ENCODE measurements at regions not wholly inside any gene's neighbourhood (a gene's known extent, or its start where the extent isn't known, plus 50 kb on each side); places are given as distances from the start of the nearest gene placed in this dataset.
"Not testable (repeated sequence)": the region's sequence is repeated elsewhere in the genome, so short reads cannot be mapped to it uniquely, and the experiment has no call there.

DNA sequence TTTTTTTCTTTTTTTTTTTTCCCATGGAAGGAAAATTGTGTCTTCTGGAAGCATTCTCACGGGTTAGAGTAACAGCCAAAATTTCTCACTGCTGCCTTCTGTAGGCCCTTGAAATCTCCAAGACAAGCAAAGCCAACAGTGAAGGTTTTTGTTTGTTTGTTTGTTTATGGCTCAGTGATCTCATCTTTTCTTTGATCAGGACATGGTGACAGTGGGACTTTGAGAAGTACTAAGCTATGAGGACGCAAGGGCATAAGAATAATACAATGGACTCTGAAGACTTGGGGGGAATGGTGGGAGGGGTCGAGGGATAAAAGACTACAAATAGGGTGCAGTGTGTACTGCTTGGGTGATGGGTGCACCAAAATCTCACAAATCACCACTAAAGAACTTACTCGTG, 419.4 kb downstream of the PTPRC start:
- DNase-seq, result no peak

DNA sequence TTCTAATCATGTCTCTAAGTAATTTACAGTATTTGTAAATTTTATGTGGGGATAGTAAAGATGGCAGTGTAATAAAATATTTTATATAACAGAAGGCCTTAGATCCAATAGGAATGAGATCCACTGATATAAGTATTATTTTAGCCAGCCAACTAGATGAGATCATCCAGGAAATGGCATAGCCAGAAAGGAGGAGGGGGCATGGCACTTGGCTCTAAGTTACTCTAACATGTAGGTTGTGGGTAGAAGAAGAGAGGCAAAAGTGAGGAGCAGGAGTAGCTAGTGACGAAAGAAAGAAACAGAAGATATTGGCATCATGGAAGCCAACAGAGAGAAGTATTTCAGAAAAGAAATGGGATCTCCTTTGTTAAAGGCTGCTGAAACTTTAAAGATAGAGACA, 426.1 kb downstream of the PTPRC start:
- DNase-seq, result no peak

DNA sequence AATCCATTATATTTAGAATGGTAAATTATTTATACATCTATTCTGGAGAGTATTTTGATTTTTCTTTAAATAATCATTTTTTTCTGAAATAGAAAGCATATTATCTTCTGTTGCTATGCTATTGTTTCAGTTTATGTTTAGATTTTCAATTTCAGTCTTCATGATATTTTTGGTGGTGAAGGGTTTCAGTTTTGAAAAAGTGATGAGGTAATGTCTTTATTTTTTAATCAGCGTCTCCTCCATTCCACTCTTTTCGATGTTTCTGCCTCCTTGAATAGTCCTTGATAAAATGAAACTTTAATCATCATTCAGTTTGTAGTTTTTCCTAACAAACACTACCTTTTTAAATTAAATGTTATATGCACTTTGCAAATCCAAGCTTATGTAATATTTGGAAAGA, 428.6 kb downstream of the PTPRC start:
- DNase-seq, result no peak

DNA sequence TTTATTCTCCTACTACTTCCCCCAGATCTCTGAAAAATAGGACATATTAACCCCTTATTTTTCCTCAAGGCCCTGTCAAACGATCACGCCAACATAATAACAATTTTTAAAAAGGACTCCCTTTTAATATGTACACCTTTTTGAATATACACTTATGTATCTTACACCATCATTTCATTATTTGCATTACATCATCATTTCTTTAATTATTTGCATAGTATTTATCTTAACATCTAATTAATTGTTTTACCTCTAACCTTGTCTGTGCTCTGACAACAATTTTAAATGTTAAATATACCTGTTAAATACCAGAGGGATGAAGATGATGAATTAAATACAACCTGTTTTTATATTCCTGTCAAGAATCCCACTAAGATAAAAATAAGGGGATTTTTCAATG, 432.2 kb downstream of the PTPRC start:
- DNase-seq, result no peak

DNA sequence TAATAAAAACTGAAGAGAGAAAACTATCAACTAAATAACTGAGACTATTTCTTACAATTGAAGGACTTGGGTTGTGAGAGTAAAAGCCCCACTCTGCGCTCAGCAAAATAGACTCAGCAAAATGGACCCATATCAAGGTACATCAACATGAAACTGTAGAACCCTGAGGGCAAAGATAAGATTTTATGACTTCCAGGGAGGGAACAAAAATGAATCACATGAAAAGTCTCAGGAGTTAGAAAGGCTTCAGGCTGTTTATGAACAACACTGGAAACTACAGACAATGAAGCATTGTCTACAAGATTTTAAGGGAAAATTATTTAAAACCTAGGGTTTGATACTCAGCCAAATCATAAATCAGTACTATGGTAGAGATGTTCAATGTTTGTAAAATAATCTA, 434.3 kb downstream of the PTPRC start:
- DNase-seq, result no peak

DNA sequence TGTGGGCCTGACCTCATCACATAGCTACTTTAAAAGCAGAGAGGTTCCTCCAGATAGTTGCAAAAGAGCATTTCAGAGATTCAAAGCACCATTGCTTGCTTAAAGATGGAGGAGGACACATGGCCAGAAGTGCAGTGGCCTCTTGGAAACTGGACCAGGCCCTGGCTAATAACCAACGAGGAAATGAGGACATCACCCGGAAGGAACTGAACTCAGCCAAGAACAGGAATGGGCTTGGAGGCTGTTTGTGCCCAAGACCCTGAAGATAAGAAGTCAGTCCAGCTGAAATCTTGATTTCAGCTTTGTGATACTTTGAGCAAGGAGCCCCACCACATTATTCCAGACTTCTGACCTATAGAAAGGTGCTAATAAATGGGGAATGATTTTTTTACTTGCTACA, 437.0 kb downstream of the PTPRC start:
- no peak for DNase-seq

DNA sequence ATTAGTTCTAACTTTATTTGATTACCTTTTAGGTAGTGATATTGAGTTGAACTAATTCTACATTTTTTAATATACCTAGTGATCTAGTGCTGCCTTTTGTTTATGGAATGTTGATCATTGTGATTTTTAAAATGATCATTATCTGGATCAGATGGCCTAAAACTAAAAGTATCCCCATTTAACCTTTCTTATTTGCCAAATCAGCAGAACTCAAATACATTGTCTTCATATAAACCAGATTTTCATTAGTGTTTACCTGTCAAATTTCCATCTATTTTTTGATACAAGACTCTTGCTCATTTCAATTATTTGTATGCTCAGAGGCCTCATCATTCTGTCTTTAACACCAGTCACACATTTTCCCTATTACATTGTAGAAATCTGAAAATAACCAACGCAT, 441.2 kb downstream of the PTPRC start:
- no peak for DNase-seq

DNA sequence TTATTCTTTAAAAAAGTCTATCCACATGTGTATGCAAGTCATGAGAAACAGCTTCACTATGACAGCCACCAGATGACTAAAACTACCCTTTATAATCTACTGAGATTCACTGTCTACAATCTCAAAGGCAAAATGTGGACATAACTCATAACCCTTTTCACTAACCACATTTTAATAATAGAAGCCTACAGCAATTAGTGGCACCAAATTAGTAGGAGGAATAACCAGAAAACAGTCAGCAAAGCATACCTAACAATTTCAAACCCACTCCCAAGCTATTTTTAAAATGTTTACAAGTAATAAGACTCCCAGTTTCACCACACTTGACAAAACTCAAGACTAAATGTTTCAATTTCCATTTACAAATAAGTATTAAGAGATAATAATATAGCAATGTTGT, 442.9 kb downstream of the PTPRC start:
- DNase-seq, result no peak

DNA sequence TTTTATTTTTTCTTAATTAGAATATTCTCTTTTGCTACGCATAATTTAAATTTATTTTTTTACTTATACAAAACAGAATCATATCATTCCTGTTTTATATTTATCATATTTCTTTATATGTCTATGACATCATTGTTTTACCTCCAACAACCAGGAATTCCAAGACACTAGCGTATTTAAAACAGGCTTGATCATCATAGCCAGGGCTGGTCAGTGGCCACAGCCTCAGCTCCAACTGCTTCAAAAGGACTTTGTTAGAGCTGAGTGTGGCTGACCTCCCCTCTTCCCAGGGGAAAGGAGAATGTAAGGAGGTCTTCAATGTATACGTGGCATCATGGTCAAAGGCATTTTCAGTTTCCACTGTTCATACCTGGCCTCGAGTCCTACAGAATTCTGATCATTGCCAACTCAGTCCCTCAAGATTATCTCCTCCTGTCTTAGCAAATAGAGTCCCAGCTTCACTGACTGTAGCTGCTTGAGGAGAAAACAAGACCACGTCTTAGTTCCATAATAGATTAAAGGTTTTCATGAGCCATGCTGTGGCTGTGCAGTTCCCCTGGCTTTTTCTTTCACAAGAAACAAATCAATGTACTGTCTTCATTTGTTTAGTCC, 444.0 kb downstream of the PTPRC start:
- no peak for DNase-seq

DNA sequence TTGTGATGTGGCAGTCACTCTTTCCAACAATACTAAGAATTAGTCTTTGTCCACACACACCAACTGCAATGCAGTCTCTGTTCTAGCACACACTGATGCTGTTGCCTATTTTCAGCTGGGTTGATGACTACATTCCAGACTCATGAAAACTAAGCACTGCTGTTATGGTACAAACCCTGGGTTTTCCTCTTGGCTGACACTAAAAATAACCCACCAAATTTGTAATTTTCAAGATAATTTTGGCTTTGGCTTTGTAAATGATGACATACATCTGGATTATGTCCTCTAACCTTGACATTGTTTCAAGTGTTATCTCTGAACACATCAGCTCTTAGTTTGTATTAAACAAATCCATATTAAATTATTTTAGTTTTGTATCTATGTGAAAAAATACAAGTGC, 444.8 kb downstream of the PTPRC start:
- no peak for DNase-seq

DNA sequence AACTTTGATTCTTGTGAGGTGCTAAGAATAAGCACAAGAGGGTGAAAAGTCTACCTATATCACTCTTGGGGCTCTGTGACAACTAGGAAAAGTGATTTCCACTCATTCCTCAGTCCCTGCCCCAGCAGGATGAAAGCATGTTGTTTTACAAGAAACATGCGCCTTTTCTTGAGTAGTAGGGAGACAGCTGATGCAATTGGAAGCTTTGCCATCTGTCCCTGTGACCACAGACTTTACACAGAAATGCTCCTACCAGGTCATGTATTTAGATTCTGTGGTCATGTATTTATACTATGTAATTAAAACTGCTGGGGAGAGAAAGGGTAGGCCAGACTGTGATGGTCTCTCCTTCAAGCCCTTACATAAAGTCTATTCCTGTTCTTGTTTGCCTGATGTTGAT, 445.5 kb downstream of the PTPRC start:
- no peak for DNase-seq

DNA sequence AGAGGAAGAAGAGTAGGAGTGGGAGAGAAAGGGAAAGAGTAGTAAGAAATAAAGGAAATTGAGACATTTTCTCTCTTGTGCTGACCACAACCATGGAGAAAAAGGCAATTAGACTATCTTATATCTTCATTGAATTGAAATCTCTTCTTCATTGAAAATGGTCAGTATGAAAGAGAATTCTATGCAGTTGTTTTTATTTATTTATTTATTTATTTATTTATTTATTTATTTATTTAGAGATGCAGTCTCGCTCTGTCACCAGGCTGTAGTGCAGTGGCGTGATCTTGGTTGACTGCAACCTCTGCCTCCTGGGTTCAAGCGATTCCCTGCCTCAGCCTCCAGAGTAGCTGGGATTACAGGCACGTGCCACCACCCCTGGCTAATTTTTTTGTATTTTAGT, 447.1 kb downstream of the PTPRC start:
- DNase-seq, result no peak

DNA sequence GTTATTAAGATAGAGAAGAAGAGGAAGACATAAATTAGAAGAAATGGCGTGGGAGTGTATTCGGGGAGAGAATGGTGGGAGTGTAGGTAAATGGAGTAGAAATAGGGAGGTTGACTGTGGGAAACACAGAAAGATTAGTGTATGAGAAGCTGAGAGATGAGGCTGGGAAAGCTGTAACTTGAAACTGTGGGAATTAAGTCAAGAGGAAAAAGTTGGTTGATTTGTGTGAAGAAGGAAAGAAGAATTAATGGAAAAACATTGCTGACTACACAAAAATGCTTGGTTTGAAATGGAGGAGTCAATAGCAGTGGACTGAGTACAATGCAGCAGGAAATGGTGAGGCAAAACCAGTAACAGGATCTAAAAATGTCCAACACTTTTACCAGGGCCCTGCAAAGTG, 448.3 kb downstream of the PTPRC start:
- no peak for DNase-seq

DNA sequence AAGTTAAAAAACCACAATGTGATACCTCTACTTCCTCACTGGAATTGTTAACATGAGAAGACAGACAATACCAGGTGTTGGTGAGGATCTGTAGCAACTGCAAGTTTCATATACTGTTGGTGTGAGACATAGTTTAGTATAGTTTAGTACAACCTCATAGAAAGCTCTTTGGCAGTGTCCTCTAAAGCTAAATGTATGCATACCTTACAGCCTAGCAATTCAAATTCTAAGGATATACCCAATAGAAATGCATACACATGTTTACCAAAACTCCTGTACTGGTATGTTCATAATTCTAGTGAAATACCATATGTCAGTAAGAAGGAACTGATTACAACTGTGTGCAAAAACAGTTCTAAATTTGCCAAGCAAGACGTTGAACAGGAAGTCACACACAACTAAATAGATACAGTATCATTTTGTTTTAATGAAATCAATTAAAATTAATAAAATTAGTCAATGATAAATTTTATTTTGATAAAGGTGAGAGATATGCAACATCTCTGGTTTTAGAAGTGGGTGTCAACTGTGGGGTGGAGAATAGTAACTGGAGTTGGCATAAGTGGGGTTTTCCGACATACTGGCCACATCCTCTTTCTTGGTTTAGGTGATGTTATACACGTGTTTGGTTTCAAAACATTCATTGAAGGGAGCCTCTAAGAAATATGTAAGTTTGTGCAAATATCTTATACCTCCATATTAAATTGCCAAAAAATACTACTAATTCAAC, 450.7 kb downstream of the PTPRC start:
- DNase-seq, result no peak

DNA sequence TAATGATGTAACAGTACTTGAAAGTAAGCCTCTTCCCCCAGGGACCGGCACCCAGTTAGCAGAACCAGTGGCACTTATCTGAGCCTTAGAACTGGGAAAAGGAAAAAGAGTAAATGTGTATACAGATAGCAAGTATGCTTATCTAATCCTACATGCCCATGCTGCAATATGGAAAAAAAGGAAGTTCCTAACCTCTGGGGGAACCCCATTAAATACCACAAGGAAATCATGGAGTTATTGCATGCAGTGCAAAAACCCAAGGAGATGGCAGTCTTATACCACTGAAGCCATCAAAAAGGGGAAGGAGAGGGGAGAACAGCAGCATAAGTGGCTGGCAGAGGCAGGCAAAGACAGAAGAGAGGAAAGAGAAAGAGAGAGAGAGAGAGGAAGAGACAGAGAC, 456.8 kb downstream of the PTPRC start:
- not testable (repeated sequence) for DNase-seq

DNA sequence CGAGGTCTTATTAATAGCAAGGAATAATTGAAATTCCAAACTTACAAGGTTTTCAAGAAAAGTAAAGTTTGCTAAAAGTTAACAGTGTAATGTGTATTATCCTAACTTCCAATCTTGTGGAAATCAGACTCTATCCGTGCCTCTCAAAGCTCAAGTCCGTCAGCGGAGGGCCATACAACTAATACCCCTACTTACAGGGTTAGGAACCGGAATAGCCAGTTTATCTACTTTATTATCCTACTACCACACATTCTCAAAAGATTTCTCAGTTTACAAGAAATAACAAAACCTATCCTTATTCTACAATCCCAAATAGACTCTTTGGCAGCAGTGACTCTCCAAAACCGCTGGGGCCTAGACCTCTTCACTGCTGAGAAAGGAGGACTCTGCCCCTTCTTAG, 457.8 kb downstream of the PTPRC start:
- DNase-seq, result no peak

DNA sequence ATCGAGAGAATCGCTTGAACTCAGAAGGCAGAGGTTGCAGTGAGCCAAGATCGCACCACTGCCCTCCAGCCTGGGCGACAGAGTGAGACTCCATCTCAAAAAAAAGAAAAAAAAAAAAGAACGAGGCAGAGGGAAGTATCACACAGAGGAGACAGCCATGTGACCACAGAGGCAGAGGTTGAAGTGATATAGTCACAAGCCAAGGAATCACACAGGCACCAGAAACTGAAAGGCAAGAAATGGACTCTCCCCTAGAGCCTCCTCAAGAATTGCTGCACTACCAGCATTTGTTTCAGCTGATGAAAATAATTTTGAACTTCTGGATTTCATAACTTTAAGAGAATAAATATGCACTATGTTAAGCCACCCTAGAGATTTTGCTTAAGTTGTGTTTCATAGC, 459.6 kb downstream of the PTPRC start:
- DNase-seq, result no peak

DNA sequence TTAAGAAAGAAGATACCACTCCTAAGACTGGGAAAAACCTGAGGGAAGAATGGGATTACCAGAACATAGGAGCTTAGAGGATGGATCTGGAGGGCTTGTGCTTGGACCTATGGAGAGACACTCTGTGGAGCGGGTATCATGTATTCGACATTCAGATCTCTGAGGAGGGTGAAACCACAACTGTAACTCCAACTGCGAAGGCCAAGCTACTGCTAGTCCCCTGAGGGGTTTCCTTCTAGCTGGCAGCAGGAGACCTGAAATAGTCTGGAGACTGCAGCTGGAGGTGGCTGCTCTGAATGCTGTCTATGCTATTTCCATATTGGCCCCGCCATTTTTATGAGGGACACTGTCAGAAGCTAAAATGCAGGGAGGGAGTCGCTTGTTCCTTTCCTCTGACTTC, 462.3 kb downstream of the PTPRC start:
- DNase-seq, result no peak

DNA sequence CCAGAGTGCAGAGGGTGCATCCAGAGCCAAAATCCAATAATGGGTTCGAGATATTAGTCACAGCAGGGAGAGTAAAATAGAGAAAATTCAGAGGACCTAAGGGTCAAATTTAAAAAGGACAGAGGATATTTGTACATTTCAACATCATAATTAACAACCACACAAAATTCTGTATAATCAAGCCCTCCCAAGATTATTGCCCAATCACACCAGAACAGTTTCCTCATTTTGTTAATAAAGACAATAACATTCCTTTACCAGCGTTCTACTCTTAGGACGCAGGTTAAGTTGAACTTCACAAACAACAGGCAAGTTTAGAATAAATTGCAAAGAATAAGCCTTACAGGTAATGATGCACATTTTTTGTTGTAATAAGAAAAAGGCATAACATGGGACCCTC, 462.8 kb downstream of the PTPRC start:
- DNase-seq, result no peak

DNA sequence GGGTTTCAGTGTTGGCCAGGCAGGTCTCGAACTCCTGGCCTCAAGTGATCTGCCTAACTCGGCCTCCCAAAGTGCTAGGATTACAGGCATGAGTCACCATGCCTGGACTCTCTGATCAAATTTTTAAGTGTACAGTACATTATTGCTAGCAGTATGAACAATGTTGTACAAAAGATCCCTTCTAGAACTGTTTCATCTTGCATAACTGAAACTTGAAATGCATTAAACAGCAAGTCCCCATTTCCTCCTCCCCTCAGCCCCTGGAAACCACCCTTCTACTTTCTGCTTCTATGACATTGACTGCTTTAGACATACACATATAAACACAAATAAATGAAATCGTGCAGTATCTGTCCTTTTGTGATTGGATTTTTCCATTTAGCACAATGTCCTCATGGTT, 463.4 kb downstream of the PTPRC start:
- DNase-seq, result no peak

DNA sequence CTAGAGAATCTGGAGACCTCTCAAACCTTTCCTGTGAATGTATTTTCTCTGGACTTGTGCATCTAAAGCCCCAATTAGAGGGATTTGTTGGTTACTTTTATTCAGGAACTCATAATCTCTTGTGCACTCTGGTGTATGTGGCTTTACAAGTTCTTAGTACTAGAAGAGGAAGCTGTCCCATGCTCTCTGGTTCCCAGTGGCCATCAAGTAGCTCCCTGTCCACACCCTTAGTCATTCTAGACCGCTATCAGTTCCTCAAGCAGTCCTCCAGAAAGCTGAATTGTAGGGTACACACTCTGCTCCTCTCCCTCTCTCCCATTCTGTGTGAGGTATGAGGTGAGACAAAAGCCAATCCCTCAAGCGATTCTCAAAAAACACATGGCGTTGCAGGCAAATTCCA, 470.3 kb downstream of the PTPRC start:
- DNase-seq, result no peak

DNA sequence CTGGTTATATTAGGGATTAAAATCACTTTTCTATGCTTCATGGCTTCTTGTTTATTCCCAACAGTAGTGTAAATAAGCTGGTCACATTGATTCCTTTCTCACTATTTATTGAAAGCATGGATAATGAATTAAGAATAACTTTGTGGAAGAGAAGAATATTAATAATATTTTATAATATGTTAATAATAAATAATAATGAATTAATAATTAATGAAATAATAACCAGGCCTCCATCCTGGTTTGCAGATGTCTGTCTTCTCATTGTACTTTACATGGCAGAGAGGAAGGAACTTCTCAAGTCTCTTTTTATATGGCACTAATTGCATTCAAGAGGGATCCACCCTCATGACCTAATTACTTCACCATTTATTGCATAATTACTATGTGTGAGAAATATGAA, 473.5 kb downstream of the PTPRC start:
- DNase-seq, result no peak

DNA sequence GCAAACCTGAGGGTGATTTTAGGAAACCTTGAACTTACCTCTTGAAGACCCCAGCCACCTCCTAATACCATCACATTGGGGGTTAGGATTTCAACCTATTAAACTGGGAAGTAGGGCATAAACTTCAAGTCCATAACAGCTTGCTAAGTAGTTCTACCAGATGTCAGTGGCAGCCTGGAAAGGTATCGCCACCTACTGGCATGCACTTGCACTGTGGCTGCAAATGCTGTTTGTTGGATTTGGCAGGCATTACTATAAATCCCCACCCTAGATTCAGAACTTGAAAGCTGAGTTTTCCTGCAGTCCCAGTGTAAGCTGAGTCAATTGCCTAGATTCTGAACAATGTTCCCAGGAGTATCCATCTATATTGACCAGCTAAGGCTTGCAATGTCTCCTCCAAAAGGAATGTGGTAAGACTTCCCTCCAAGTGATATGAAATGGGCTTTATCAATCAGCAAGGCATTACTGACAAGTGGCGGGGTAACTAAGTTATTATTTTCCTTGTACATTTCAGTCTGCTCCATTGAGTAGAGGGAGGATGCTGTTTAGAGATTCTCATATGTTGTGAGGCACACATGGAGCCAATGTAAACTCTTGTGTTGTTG, 474.5 kb downstream of the PTPRC start:
- no peak for DNase-seq

DNA sequence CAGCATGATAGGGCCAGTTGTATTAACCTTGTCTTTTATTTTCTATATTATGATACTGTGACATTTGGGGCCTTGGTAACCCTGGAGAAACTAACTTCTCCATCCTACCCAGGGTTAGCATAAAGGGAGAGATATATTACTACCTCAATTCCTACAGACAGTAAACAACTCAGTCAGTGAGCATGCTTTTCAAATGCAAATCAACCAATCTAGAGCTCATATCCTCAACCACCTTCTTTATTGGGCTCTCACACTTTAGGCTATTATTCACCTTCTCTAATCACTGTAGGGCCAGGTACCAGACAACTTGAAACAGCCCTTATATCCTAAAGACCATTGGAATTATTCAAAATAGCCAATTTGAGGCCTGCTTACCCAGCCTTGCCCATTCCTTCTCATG, 477.6 kb downstream of the PTPRC start:
- no peak for DNase-seq

DNA sequence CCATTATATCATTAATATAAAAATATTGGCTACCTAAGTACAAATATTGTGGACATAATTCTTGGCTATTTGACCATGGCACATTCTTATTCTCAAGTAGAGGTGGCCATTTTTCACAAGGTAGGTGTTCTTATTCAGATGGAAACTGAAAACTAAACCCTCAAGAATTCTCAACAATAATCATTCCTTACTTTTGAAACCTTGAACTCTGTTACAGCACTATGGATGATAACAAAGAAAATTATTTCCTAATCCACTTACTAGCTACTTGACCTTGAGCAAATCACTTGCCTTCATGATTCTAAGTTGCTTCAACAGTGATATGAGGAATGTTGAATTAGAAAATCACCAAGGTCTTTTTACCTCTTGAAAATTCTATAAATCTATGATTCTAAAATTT, 482.2 kb downstream of the PTPRC start:
- DNase-seq, result no peak

Data from DMS153 (cell line).